ENCODE measurements at regions not wholly inside any gene's neighbourhood (a gene's known extent, or its start where the extent isn't known, plus 50 kb on each side); places are given as distances from the start of the nearest gene placed in this dataset.

DNA sequence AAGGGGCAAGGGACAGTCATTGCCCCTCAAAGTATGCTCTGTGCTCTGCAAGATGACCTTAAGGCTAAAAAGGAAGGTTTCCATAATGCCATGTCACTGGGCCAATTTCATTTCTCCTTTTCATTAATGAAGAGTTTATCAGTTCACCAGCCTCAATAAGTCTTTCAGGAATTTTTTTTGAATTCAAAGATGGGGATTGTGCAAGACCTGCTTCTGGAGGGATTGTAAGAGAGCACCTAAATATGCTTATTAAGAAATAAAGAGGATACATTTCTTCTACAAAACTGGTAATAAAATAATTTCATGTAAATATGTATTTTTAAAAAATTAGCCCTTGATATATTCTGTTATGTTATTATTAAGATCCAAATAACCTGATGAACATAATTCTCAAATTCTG lies 86.8 kb upstream of the RGS4 start:
- H3K27me3 ChIP-seq (ENCODE audit: insufficient read depth, poor library complexity, severe bottlenecking), result peaks cover 3% of the 10 kb centered on the region
- DNase-seq (ENCODE audit: low read depth in 1 of 2, low spot score in 1 of 2), result no peak
- TF ChIP-seq, protein P1, sequence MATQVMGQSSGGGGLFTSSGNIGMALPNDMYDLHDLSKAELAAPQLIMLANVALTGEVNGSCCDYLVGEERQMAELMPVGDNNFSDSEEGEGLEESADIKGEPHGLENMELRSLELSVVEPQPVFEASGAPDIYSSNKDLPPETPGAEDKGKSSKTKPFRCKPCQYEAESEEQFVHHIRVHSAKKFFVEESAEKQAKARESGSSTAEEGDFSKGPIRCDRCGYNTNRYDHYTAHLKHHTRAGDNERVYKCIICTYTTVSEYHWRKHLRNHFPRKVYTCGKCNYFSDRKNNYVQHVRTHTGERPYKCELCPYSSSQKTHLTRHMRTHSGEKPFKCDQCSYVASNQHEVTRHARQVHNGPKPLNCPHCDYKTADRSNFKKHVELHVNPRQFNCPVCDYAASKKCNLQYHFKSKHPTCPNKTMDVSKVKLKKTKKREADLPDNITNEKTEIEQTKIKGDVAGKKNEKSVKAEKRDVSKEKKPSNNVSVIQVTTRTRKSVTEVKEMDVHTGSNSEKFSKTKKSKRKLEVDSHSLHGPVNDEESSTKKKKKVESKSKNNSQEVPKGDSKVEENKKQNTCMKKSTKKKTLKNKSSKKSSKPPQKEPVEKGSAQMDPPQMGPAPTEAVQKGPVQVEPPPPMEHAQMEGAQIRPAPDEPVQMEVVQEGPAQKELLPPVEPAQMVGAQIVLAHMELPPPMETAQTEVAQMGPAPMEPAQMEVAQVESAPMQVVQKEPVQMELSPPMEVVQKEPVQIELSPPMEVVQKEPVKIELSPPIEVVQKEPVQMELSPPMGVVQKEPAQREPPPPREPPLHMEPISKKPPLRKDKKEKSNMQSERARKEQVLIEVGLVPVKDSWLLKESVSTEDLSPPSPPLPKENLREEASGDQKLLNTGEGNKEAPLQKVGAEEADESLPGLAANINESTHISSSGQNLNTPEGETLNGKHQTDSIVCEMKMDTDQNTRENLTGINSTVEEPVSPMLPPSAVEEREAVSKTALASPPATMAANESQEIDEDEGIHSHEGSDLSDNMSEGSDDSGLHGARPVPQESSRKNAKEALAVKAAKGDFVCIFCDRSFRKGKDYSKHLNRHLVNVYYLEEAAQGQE (IDR thresholded peaks at IDR 0.05; ENCODE audit: insufficient replicate concordance, low read depth), result no peak
- TF ChIP-seq GABPA (IDR thresholded peaks at IDR 0.05; ENCODE audit: low read depth), result no peak
- no peak for TF ChIP-seq SPI1 (IDR thresholded peaks at IDR 0.05; ENCODE audit: borderline replicate concordance, low read depth)
- no peak for TF ChIP-seq CTCF (IDR thresholded peaks at IDR 0.05; ENCODE audit: insufficient read depth, low read length)
- TF ChIP-seq POLR2AphosphoS5 (IDR thresholded peaks at IDR 0.05; ENCODE audit: low read depth), result no peak
- no peak overlapping the region for H3K27ac ChIP-seq (replicated peaks)
- H3K4me3 ChIP-seq (replicated peaks; ENCODE audit: insufficient read depth, low read length), result no peak overlapping the region

DNA sequence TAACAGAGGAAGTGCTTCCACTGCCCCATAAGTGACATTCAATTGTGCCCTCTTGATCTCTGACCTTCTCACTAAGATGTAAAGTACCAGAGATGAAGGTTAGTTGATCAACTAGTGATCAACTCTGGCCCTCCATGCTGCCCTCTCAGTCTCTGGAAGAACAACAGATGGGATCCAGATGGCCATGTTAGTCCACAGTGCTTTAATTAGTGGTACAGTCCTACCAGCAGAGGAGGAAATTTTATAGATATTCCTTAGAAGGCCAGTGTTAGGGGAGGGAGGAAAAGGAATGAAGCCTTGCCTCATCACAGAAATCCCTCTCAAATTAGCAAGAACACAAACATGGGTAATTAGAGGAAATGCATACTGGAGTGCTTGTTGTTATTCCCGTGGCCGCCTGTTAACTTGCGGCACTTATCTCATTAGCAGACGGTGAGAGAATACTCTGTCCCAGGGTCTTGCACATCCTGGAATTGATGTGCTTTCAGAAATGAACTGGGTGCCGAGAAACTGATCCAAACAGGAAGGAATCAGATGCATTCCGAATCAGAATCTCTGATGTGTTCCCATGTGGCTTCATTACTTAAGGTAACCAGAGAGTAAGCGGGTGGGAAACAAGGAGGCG lies 91.1 kb upstream of the RGS4 start:
- no peak for TF ChIP-seq SPI1 (IDR thresholded peaks at IDR 0.05; ENCODE audit: borderline replicate concordance, low read depth)
- no peak for TF ChIP-seq POLR2AphosphoS5 (IDR thresholded peaks at IDR 0.05; ENCODE audit: low read depth)
- no peak for TF ChIP-seq CTCF (IDR thresholded peaks at IDR 0.05; ENCODE audit: insufficient read depth, low read length)
- TF ChIP-seq GABPA (IDR thresholded peaks at IDR 0.05; ENCODE audit: low read depth), result no peak
- TF ChIP-seq, protein P1 (IDR thresholded peaks at IDR 0.05; ENCODE audit: insufficient replicate concordance, low read depth), result no peak
- no peak overlapping the region for H3K4me3 ChIP-seq (replicated peaks; ENCODE audit: insufficient read depth, low read length)

GRCh38 chr1:162976628-162977027 lies 92.5 kb upstream of the RGS4 start:
- H3K27me3 ChIP-seq (ENCODE audit: insufficient read depth, poor library complexity, severe bottlenecking), result no peaks in the 10 kb centered on the region

More for the DNA sequence above, 91.1 kb upstream of the RGS4 start:
- Histone ChIP-seq H3K27me3 (ENCODE audit: insufficient read depth, poor library complexity, severe bottlenecking) (no peaks in the 10 kb centered on the region), H3K27ac (replicated peaks) (no peak overlapping the region)
- DNase-seq (ENCODE audit: low read depth in 1 of 2, low spot score in 1 of 2), result no peak

More at GRCh38 chr1:162976628-162977027, 92.5 kb upstream of the RGS4 start:
- no peak for DNase-seq (ENCODE audit: low read depth in 1 of 2, low spot score in 1 of 2)
- H3K4me3 ChIP-seq (replicated peaks; ENCODE audit: insufficient read depth, low read length), result no peak overlapping the region
- TF ChIP-seq GABPA (IDR thresholded peaks at IDR 0.05; ENCODE audit: low read depth), result no peak
- no peak for TF ChIP-seq CTCF (IDR thresholded peaks at IDR 0.05; ENCODE audit: insufficient read depth, low read length)
- no peak for TF ChIP-seq SPI1 (IDR thresholded peaks at IDR 0.05; ENCODE audit: borderline replicate concordance, low read depth)
- TF ChIP-seq POLR2AphosphoS5 (IDR thresholded peaks at IDR 0.05; ENCODE audit: low read depth), result no peak
- TF ChIP-seq, protein P1 (IDR thresholded peaks at IDR 0.05; ENCODE audit: insufficient replicate concordance, low read depth), result no peak
- H3K27ac ChIP-seq (replicated peaks), result no peak overlapping the region
